ENCODE measurements at regions not wholly inside any gene's neighbourhood (a gene's known extent, or its start where the extent isn't known, plus 50 kb on each side); places are given as distances from the start of the nearest gene placed in this dataset.

- no peak overlapping the region for H3K56ac ChIP-seq (ENCODE audit: low read length)
- H3K23ac ChIP-seq (ENCODE audit: low read length): no peak overlapping the region
- no peak overlapping the region for H3K4me2 ChIP-seq (ENCODE audit: low read length)
- no peak overlapping the region for H3K18ac ChIP-seq (ENCODE audit: low read length)
- H3K79me2 ChIP-seq (ENCODE audit: control insufficient read depth, insufficient read depth, low read length): no peaks in the 10 kb centered on the region
- H2BK120ac ChIP-seq (ENCODE audit: low read depth, low read length): no peak overlapping the region
- H3K4me1 ChIP-seq (ENCODE audit: control insufficient read depth, low read depth, low read length): no peaks in the 10 kb centered on the region
- H2AK5ac ChIP-seq (ENCODE audit: low read length): no peak overlapping the region
- H2BK5ac ChIP-seq (ENCODE audit: low read length): no peak overlapping the region
- no peaks in the 10 kb centered on the region for H3K36me3 ChIP-seq (ENCODE audit: control insufficient read depth, insufficient read depth, low read length)
- no peak overlapping the region for H2BK15ac ChIP-seq (replicated peaks; ENCODE audit: low read depth)
- no peak overlapping the region for H3K4me3 ChIP-seq (ENCODE audit: low read length)
- no peak overlapping the region for H3K27ac ChIP-seq (ENCODE audit: low read depth, low read length)
- no peaks in the 10 kb centered on the region for H3K79me1 ChIP-seq (ENCODE audit: low read length)
- H4K8ac ChIP-seq (ENCODE audit: low read depth, low read length): no peak overlapping the region
- DNase-seq: no peak
- H3K27me3 ChIP-seq (ENCODE audit: insufficient read depth, low read length, poor library complexity): no peaks in the 10 kb centered on the region
- H4K5ac ChIP-seq (ENCODE audit: low read length): no peak overlapping the region
- H3K4ac ChIP-seq (ENCODE audit: low read depth, low read length): no peak overlapping the region
- WGBS (ENCODE audit: extremely low coverage, insufficient coverage, low lambda C conversion rate): no CpG with 5 or more reads among the region's 1 CpG
- no peak overlapping the region for H3K9ac ChIP-seq (ENCODE audit: low read length)
Measured at GRCh38 chr10:52609071-52609470, 163.5 kb downstream of the MBL2 start.

GRCh38 chr10:52609626-52610240 lies 162.9 kb downstream of the MBL2 start:
- Histone ChIP-seq H3K56ac (ENCODE audit: low read length) (no peak overlapping the region), H3K36me3 (ENCODE audit: control insufficient read depth, insufficient read depth, low read length) (no peaks in the 10 kb centered on the region), H3K4me2 (ENCODE audit: low read length) (no peak overlapping the region), H3K27me3 (ENCODE audit: insufficient read depth, low read length, poor library complexity) (no peaks in the 10 kb centered on the region), H3K4ac (ENCODE audit: low read depth, low read length) (no peak overlapping the region), H4K5ac (ENCODE audit: low read length) (no peak overlapping the region), H3K18ac (ENCODE audit: low read length) (no peak overlapping the region), H3K23ac (ENCODE audit: low read length) (no peak overlapping the region), H3K4me1 (ENCODE audit: control insufficient read depth, low read depth, low read length) (no peaks in the 10 kb centered on the region), H3K79me1 (ENCODE audit: low read length) (no peaks in the 10 kb centered on the region), H2BK120ac (ENCODE audit: low read depth, low read length) (no peak overlapping the region), H3K27ac (ENCODE audit: low read depth, low read length) (no peak overlapping the region), H2AK5ac (ENCODE audit: low read length) (no peak overlapping the region), H2BK15ac (replicated peaks; ENCODE audit: low read depth) (no peak overlapping the region), H3K4me3 (ENCODE audit: low read length) (no peak overlapping the region), H3K79me2 (ENCODE audit: control insufficient read depth, insufficient read depth, low read length) (no peaks in the 10 kb centered on the region), H2BK5ac (ENCODE audit: low read length) (no peak overlapping the region), H3K9ac (ENCODE audit: low read length) (no peak overlapping the region), H4K8ac (ENCODE audit: low read depth, low read length) (no peak overlapping the region)
- no CpG with 5 or more reads among the region's 5 CpGs for WGBS (ENCODE audit: extremely low coverage, insufficient coverage, low lambda C conversion rate)
- DNase-seq: no peak

DNA sequence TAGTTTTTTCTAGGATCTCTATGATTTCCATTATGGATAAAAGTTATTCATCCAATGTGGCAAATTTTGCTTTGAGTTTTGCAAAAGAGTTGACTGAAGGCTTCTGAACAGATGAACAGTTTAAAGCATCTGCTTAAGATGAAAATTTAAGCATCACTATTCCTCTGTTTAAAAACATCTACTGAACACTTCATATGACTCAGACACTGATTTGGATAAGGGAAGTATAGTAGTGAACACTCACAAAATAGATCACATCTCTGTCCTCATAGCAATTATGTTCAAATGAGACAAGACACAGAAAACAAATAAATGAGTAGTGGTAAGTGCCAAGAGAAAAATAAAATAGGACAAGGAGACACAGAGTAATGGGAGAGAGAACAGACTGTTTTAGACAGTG lies 157.3 kb downstream of the MBL2 start:
- Histone ChIP-seq H3K18ac (ENCODE audit: low read length) (no peak overlapping the region), H2AK5ac (ENCODE audit: low read length) (no peak overlapping the region), H3K79me1 (ENCODE audit: low read length) (no peaks in the 10 kb centered on the region), H4K8ac (ENCODE audit: low read depth, low read length) (no peak overlapping the region), H2BK15ac (replicated peaks; ENCODE audit: low read depth) (no peak overlapping the region), H3K4me3 (ENCODE audit: low read length) (no peak overlapping the region), H3K27me3 (ENCODE audit: insufficient read depth, low read length, poor library complexity) (no peaks in the 10 kb centered on the region), H3K4me2 (ENCODE audit: low read length) (no peak overlapping the region), H2BK5ac (ENCODE audit: low read length) (no peak overlapping the region), H3K79me2 (ENCODE audit: control insufficient read depth, insufficient read depth, low read length) (no peaks in the 10 kb centered on the region), H3K56ac (ENCODE audit: low read length) (no peak overlapping the region), H4K5ac (ENCODE audit: low read length) (no peak overlapping the region), H3K23ac (ENCODE audit: low read length) (no peak overlapping the region), H3K9ac (ENCODE audit: low read length) (no peak overlapping the region), H2BK120ac (ENCODE audit: low read depth, low read length) (no peak overlapping the region), H3K4me1 (ENCODE audit: control insufficient read depth, low read depth, low read length) (no peaks in the 10 kb centered on the region), H3K36me3 (ENCODE audit: control insufficient read depth, insufficient read depth, low read length) (no peaks in the 10 kb centered on the region), H3K4ac (ENCODE audit: low read depth, low read length) (no peak overlapping the region), H3K27ac (ENCODE audit: low read depth, low read length) (no peak overlapping the region)
- no peak for DNase-seq

DNA sequence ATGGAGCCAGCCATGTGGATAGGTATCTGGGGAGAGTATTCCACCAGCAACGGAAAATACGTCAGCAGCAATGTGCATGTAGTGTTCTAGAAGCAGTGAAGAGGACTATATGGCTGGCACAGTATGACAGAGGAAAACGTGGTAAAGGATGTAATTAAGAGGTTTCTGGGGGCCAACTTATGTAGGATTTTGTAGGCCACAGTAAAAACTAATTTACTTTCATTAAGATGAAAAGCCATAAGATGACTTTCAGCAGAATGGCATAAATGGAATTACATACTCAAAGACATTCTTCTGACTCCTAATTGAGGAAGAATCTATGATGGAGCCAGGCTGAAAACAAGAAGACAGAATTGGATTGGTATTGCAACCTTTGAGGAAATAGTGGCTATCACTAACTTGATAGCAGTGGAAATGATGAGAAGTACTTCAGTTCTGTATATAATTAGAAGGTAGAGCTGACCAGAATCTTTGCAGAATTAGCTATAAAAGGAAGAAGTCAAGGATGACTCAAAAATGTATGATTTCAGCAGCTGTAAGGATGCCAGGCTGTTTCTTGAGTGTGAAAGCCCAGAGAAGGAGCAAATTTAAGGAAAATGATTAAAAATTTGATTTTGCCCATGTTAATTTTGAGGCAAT lies 156.7 kb downstream of the MBL2 start:
- Histone ChIP-seq H3K4me3 (ENCODE audit: low read length) (no peak overlapping the region), H2BK5ac (ENCODE audit: low read length) (no peak overlapping the region), H4K8ac (ENCODE audit: low read depth, low read length) (no peak overlapping the region), H3K4ac (ENCODE audit: low read depth, low read length) (no peak overlapping the region), H2AK5ac (ENCODE audit: low read length) (no peak overlapping the region), H3K4me1 (ENCODE audit: control insufficient read depth, low read depth, low read length) (no peaks in the 10 kb centered on the region), H3K27ac (ENCODE audit: low read depth, low read length) (no peak overlapping the region), H3K56ac (ENCODE audit: low read length) (no peak overlapping the region), H4K5ac (ENCODE audit: low read length) (no peak overlapping the region), H3K27me3 (ENCODE audit: insufficient read depth, low read length, poor library complexity) (no peaks in the 10 kb centered on the region), H3K79me1 (ENCODE audit: low read length) (no peaks in the 10 kb centered on the region), H2BK15ac (replicated peaks; ENCODE audit: low read depth) (no peak overlapping the region), H3K9ac (ENCODE audit: low read length) (no peak overlapping the region), H3K79me2 (ENCODE audit: control insufficient read depth, insufficient read depth, low read length) (no peaks in the 10 kb centered on the region), H3K18ac (ENCODE audit: low read length) (no peak overlapping the region), H3K4me2 (ENCODE audit: low read length) (no peak overlapping the region), H2BK120ac (ENCODE audit: low read depth, low read length) (no peak overlapping the region), H3K23ac (ENCODE audit: low read length) (no peak overlapping the region), H3K36me3 (ENCODE audit: control insufficient read depth, insufficient read depth, low read length) (no peaks in the 10 kb centered on the region)
- no peak for DNase-seq
- WGBS (ENCODE audit: extremely low coverage, insufficient coverage, low lambda C conversion rate): no CpG with 5 or more reads among the region's 3 CpGs

- H3K9ac ChIP-seq (ENCODE audit: low read length): no peak overlapping the region
- H2BK15ac ChIP-seq (replicated peaks; ENCODE audit: low read depth): no peak overlapping the region
- H3K4ac ChIP-seq (ENCODE audit: low read depth, low read length): no peak overlapping the region
- H4K8ac ChIP-seq (ENCODE audit: low read depth, low read length): no peak overlapping the region
- H3K79me1 ChIP-seq (ENCODE audit: low read length): no peaks in the 10 kb centered on the region
- H3K4me1 ChIP-seq (ENCODE audit: control insufficient read depth, low read depth, low read length): no peaks in the 10 kb centered on the region
- no peak overlapping the region for H3K27ac ChIP-seq (ENCODE audit: low read depth, low read length)
- no peak overlapping the region for H3K23ac ChIP-seq (ENCODE audit: low read length)
- H2BK5ac ChIP-seq (ENCODE audit: low read length): no peak overlapping the region
- no peak for DNase-seq
- no peak overlapping the region for H3K4me2 ChIP-seq (ENCODE audit: low read length)
- no CpG with 5 or more reads among the region's 1 CpG for WGBS (ENCODE audit: extremely low coverage, insufficient coverage, low lambda C conversion rate)
- no peaks in the 10 kb centered on the region for H3K79me2 ChIP-seq (ENCODE audit: control insufficient read depth, insufficient read depth, low read length)
- no peak overlapping the region for H3K18ac ChIP-seq (ENCODE audit: low read length)
- no peak overlapping the region for H3K56ac ChIP-seq (ENCODE audit: low read length)
- H2BK120ac ChIP-seq (ENCODE audit: low read depth, low read length): no peak overlapping the region
- H2AK5ac ChIP-seq (ENCODE audit: low read length): no peak overlapping the region
- no peak overlapping the region for H3K4me3 ChIP-seq (ENCODE audit: low read length)
- no peaks in the 10 kb centered on the region for H3K36me3 ChIP-seq (ENCODE audit: control insufficient read depth, insufficient read depth, low read length)
- no peak overlapping the region for H4K5ac ChIP-seq (ENCODE audit: low read length)
- H3K27me3 ChIP-seq (ENCODE audit: insufficient read depth, low read length, poor library complexity): no peaks in the 10 kb centered on the region
Measured at GRCh38 chr10:52616395-52616764, 156.2 kb downstream of the MBL2 start.

DNA sequence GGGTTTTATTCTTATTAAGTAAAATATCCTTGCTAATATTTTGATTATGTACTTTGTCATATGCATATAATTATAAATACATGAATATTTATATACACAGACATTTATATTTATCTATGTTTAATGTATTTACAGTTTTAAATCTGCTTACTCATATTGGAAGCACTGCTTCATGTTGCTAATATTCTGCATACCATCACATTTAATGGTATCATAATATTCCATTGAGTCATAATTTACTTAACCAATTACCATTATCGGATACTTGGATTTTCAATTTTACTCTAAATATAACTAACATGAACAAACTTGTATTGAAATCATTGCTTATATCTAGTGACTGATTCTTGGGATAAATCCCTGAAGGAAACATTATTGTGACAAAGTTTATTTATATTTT lies 155.2 kb downstream of the MBL2 start:
- 100% methylated on average over 1 of the region's 1 CpG for WGBS (ENCODE audit: extremely low coverage, insufficient coverage, low lambda C conversion rate)
- no peak overlapping the region for H3K9ac ChIP-seq (ENCODE audit: low read length)
- H3K27me3 ChIP-seq (ENCODE audit: insufficient read depth, low read length, poor library complexity): no peaks in the 10 kb centered on the region
- no peak overlapping the region for H3K56ac ChIP-seq (ENCODE audit: low read length)
- no peak overlapping the region for H3K4me3 ChIP-seq (ENCODE audit: low read length)
- no peak overlapping the region for H2BK5ac ChIP-seq (ENCODE audit: low read length)
- no peaks in the 10 kb centered on the region for H3K36me3 ChIP-seq (ENCODE audit: control insufficient read depth, insufficient read depth, low read length)
- H3K23ac ChIP-seq (ENCODE audit: low read length): no peak overlapping the region
- no peak overlapping the region for H2BK120ac ChIP-seq (ENCODE audit: low read depth, low read length)
- no peak overlapping the region for H4K5ac ChIP-seq (ENCODE audit: low read length)
- H3K79me1 ChIP-seq (ENCODE audit: low read length): no peaks in the 10 kb centered on the region
- DNase-seq: no peak
- no peak overlapping the region for H4K8ac ChIP-seq (ENCODE audit: low read depth, low read length)
- H3K4me2 ChIP-seq (ENCODE audit: low read length): no peak overlapping the region
- H2AK5ac ChIP-seq (ENCODE audit: low read length): no peak overlapping the region
- H3K79me2 ChIP-seq (ENCODE audit: control insufficient read depth, insufficient read depth, low read length): no peaks in the 10 kb centered on the region
- no peak overlapping the region for H3K18ac ChIP-seq (ENCODE audit: low read length)
- H3K4me1 ChIP-seq (ENCODE audit: control insufficient read depth, low read depth, low read length): no peaks in the 10 kb centered on the region
- no peak overlapping the region for H2BK15ac ChIP-seq (replicated peaks; ENCODE audit: low read depth)
- no peak overlapping the region for H3K27ac ChIP-seq (ENCODE audit: low read depth, low read length)
- H3K4ac ChIP-seq (ENCODE audit: low read depth, low read length): no peak overlapping the region
